HG03460 (cell line): ENCODE measurements at regions not wholly inside any gene's neighbourhood (a gene's known extent, or its start where the extent isn't known, plus 50 kb on each side); places are given as distances from the start of the nearest gene placed in this dataset.

Source experiments
- ATAC-seq: cut with Tn5 transposase; IDR thresholded peaks from one replicate; pipeline ENCODE4 v1.9.1; 2021; ENCODE audit not compliant: unreplicated experiment

DNA sequence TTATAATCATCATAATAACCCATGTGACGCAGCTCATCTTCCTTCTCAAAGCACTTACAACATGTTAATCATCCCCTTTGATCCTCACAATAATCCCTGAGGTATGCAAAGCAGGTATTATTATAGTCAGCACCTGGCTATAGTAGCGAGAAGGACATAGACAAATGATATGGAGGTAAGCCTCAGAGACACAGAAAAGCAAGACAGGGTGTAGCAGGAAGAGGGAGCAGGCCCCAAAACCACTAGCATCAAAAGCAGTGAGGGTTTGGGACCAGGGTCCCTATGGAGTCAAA, 139.2 kb upstream of the SLC30A5 start:
- no peak for ATAC-seq

DNA sequence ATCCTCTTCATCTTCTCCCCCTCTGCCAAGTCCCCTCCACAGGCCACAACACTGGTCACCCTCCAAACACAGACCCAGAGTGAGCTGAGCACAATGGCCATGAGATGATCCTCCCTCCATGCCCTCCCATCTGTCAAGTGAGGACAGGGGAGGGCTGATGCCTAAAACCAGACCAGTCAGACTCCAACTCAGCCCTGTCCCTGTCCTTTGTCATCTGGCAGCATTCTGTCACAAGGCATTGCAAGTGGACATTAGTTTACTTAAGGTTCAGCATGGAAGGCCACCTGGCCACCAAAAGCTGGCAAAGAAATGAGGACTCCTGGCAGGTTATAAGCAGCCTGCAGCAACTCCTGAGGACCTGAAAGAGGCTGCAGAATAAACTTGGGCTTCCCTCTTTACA, 136.2 kb upstream of the SLC30A5 start:
- no peak for ATAC-seq

DNA sequence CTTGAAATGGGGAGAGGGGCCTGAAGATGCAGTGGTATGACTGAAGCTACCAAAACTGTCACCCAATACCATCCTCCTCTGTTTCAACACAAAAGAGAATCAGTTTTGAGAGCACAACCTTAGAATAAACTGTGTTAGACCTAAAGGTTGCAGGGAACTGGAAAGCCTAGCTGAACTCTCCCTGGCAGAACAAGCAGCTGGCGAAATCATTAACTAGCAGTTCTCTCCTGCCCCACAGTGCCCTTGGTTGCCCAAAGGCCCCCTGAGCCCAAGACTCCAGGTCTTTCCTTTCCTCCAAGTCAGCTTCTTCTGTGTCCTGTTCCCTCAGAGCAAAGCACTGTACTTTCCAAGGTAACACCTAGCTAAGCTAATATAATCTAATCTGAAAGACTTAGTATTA, 135.4 kb upstream of the SLC30A5 start:
- ATAC-seq = no peak

DNA sequence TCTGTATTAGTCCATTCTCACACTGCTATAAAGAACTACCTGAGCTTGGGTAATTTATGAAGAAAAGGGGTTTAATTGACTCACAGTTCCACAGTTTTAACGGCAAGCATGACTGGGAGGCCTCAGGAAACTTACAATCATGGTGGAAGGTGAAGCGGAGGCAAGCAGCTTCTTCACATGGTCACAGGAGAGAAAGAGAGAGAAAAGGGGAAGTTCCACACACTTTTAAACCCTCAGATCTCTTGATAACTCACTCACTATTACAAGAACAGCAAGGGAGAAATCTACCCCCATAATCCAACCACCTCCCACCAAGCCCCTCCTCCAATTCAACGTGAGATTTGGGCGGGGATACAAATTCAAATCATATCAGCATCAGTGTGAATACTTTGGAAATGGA, 133.4 kb upstream of the SLC30A5 start:
- no peak for ATAC-seq

DNA sequence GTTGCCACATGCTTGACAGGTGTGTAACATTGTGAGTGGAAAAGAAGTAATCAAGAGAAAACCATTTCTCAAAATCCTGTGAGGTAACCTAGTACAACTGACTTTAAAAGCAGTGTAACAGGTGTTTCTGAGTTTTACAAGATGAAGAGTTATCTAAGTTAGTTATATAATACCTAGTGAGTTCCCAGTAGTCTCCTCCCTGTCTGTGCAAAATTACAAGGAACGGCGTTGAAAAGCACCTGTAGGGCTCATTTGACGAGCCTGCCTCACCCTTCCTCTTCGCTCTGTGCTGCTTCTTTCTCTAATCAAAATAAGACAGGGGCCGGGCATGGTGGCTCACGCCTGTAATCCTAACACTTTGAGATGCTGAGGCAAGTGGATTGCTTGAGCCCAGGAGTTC, 132.9 kb upstream of the SLC30A5 start:
- no peak for ATAC-seq

DNA sequence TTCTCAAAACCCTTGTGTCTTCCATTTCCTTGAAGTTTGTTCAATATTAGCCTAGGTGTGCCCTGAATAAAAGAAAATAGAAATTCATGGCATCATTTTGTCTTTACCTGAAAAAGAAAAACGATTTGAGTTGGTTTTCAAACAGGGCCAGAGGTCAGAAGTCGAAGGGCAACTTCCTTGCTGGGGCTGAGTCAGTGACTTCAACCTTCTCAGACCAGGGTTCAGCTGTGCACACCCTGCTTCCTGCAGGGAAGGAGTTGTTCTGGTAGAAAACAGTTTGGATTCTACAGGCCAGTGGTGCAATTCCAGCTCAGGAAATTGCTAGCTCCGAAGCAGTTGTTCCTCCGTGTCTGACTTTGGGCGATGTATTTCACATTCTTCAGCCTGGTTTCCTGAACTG, 132.1 kb upstream of the SLC30A5 start:
- ATAC-seq = no peak

DNA sequence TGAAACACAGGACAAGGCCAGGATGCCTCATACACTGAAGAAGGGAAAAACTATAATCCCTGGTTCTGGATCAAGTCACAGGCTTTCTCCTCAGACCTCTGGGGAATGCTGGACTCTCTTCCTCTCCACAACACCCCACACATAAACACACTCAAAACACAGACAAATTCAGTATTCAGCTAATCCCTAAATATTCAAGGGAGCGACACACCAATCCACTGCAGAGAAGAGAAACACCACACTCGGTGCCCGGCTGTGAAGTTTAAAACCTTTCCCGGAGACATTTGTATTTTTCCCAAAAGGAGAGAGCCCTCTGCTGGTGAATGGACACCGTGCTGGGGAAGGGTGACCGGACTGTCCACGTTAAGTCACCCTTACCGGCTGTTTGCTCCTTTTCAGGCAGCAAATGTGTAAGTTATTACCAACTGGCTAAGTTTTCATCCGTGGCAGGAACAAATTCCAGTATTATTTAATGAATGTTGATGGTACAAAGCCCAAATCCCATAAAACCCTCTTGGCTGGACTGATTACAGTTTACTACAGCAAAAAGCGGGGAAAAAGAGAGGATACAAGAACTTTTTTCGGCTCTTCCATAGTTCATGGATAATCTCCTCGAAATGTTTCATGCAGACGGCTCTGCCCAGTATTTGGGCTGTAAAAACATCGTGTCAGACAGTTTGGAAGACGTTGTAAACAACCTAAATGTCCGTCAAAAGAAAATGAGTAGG, 130.9 kb upstream of the SLC30A5 start:
- ATAC-seq = no peak

DNA sequence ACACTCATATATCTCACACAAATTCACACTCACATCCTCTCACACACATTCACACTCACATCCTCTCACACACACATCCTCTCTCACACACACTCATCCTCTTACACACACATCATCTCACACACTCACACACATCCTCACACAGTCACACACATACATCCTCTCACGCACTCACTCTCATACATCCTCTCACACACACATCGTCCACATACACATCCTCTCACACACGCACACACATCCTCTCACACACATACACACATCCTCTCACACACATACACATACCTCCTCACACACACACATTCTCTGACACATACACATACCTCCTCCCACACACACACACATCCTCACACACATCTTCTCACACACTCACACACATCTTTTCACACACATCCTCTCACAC, 129.1 kb upstream of the SLC30A5 start:
- no peak for ATAC-seq

DNA sequence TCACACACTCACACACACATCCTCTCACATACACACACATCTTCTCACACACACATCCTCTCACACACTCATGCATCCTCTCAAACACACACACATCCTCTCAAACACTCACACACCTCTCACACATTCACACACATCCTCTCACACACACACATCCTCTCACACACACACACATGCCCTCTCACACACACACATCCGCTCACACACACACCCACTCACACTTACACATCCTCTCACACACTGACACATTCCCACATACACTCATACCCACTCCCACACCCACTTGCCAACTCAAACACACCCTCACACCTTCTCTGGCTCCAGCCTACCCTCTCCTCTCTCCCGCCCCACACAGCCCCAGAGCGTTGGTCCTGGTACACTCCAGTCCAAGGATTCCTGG, 127.9 kb upstream of the SLC30A5 start:
- no peak for ATAC-seq

DNA sequence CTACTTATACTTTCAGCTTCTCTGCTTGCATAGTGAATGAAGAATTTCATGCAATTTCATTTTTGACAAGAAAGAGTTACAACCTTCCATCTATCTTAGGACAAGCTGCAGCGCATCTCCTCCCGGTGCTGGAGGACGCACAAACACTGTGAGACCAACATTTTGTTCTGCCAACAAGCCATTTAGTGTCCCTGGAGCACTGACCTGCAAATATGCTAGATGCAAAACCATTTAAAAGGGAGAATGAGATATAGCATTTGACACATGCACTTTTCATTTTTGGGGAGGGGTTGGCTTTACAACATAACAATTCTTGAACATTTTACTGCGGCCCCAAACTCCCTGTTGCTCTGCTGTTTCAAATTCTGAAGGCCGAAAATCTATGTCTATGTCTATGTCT, 127.2 kb upstream of the SLC30A5 start:
- no peak for ATAC-seq

DNA sequence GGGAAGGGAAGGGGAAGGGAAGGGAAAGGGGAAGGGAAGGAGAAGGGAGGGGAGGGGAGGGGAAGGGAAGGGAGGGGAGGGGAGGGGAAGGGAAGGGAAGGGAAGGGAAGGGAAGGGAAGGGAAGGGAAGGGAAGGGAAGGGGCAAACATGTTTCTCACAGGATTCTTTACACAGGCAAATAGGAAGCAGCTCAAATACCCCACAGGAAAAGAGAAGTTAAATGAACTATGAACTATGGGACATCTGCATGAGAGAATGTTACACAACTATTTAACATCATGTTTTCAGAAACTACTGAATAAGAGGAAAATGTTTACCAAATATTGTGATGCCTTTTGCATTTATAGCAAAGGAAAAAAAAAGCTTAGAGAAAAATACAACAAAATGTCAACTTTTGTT, 125.4 kb upstream of the SLC30A5 start:
- ATAC-seq = no peak

DNA sequence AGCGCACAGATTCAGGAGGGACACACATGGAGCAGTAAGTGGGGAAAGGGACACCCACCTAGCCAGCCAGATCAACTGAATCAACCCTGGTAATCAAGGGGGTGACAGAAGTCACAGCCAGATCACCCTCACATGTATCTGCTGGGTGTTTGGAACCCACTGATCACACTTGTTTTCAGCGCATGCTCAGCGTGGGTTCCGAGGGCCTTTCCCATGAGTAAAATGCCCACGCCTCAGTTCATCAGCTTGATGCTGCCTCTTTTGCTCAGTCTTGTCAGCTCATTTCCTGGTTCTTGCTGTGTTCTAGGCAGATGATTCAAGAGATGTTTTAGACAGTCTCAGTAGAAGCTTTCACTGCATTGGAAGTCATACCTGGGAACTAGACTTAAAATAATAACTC, 123.2 kb upstream of the SLC30A5 start:
- ATAC-seq = no peak

DNA sequence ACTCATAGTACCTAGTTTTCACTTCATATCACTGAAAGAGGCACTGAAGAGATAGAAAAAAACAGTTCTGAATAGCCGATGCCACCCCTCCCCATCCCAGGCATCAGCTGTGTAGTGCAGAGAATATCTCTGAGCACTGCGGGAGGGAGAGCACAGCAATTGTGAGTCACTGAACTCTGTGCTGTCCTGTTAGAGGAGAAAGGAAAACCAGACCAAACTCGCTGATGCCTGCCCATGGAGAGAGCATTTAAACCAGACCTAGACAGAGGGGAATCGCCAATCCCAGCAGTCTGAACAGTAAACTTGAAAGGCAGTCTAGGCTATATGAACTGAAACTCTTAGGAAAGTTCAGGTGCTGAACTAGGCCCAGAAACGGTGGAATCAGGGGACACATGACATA, 120.1 kb upstream of the SLC30A5 start:
- ATAC-seq = no peak

DNA sequence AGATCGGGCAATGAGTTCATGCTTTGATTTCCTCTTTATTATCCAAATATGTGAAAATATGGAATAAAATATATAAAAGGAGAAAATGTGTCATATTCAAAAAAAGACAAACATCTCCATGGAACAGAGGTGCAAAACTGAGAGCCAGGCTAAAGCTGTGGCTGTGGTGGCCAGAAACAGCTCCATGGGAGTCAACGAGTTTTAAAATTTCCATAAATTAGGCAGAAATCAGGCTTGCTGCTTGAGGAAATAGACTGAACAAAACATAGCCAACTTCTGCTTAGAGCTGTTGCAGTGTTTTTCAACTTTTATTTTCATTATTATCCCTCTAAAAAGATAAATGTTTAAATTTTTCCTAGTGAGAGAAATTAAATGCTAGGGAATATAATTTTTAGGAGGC, 110.8 kb upstream of the SLC30A5 start:
- no peak for ATAC-seq

DNA sequence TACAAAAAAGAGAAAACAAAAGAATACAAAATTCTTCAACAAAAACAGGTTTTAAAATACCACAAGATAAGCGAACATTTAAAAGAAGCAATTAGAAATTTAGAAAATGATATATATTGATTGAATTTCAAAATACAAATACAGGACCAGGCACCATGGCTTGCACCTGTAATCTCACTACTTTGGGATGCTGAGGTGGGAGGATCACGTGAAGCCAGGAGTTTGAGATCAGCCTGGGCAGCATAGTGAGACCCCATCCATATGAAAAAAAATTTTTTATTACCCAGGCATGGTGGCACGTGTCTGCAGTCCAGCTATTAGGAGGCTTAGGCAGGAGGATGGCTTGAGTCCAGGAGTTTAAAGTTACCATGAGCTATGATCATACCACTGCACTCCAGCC, 109.9 kb upstream of the SLC30A5 start:
- no peak for ATAC-seq

DNA sequence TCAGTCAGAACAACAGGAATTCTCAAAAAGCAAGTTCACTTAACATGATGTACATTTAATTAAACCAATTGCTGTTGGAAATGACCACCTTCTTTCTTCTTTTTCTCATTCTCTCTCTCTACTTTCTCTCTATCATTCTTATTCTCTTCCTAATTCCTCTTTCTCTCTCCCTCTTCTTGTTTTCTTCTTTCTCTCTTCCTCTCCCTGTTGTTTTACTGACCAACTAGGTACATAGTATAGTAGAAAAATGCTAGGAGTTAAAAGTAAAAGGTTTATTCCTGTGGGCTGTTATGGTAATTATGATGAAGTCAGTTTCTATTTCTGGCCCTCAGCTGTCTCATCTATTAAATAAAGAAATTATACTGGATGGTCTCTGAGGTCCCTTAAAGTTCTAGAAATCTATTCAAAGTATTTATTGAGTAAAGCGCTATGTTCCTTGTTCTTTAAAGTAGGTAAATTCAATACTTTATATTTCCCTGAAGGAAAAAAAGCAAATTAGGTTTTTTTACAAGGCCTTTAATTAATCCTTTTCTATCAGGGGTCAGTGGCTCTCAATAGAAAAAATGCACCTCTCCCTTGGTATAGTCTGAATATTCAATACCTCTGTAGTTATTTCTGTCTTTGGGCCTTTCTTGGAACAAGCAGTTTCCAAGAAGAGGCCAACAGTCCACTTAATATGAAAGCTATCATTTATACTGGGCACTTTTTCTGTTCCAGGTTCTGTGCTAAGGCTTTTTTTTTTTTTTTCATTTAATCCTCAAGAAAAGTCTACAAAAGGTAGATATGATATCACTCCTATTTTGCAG, 102.3 kb upstream of the SLC30A5 start:
- ATAC-seq = no peak

DNA sequence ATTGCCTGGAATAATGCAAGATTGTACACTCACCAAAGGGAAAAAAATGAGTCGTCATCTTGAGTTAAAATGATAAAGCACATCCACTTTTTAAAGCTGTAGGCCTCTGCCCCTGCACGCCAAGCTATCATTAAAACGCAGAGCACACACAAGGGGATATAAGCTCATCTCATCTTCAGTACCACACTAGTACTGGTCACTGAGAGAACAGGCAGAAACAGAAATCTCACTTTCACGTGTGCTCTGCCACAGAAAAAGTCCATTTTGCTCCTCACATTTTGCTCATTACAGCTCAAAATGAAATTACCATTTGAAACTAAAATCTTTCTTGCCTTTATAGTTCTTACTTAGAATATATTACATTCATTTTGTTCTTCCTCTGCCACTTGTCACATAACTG, 99.2 kb upstream of the SLC30A5 start:
- no peak for ATAC-seq

DNA sequence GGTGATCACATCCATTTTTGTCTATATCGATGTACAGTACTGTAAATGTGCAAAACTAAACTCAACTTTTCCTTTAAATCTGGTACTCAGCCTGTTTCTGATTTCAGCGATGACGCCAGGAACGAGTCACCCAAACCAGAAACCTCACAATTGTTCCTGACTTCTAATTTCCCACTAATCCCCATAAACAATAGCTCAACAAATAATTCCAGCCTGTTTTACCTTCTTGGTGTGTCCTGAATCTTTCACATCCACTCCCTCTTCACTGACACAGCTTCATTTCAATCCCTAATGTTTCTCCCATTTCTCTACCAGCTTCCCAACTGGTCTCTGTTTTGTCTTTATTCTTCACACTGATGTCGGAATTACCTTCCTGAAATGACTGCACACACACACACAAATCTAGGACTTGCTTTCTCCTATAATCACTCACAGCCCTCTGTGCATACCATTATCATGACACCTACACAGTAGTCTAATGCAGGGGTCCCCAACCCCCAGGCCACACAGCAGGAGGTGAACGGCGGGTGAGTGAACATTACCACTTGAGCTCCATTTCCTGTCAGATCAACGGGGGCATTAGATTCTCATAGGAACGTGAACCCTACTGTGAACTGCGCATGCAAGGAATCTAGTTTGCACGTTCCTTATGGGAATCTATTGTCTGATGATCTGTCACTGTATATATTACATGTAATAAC, 97.8 kb upstream of the SLC30A5 start:
- no peak for ATAC-seq

DNA sequence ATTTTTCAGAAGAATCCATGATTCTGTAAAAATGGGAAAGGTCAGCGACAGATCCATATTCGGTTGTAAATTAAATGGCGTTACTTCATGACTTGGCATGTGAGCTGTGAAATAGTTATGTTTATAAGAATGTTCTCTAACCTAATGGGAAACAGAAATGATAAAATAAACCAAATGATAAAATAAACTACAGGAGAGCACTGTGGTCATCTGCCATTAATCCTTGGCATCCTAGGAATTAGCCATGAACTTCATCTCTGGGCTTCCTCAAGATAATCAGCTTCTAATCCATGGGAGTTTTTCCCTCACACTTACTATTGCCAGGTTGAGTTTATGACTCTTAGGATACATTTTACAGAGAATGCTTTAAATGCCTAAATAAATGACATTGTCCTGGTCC, 94.6 kb upstream of the SLC30A5 start:
- no peak for ATAC-seq

DNA sequence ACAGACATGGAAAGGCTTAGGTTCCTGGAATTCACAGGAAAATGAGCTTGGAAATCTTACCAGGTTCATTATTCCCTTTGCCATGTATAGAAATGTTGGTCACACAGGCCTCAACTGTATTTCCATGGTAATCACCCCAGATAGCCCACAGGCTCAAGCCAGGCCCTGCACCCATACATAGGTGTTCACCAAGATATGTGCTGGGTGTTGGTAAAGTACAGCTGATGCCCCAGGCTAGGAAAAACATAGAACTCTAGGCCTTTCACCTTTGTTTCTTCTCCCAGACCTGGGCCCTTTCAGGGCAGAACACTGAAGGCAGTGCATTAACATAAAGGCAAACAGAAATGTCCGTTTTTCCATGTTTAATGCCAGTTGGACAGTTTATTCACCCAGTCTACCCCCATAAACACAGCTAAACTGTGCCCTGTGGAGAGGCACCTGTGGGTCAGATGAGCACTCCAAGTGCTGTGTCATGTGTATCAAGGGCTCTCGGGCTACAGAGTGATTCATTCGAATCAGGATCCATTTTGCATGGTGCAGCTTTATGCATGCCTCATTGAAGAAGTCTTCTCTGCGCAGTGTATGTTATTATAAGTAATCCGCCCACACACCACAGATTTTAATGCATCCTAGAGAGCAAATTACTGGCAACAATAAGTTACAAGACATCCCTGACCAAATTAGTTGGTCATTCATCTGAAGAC, 93.4 kb upstream of the SLC30A5 start:
- ATAC-seq = no peak

DNA sequence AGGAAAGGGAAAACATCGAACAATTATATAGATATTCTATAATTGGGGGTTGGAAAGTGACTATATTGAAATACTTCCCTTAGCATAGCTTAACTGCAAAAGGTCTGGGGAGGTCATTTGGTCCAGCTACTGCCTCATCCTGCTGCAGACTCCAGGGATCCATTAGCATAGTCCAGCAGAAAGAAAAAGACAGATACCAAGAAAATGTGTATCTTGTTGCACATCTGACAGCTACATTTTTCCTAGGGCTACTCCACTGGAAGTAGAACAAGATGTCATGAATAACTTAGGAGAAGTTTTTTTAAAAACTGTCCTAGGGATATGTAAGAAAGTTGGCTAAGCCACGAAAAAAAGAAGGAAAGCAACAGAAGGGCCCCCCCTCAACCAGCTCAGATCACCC, 92.9 kb upstream of the SLC30A5 start:
- ATAC-seq = no peak

DNA sequence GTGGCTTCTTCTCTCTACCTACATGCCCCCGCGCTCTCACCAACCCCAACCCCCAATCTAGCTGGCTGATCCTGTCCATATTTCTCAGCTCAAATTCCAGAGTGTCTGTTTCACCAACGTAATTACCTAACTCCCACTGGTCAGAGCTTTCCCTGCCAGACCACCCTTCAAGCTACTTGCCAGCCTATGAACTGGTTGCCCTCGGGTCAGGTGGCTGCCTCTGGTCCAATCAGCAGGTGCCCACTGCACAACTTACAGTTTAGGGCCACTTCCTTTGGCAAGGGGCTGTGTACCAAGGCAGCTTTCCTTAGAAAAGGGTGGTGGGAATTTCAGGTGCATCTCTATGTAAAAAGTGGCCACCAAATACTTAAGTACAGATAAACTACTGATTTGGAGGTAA, 92.2 kb upstream of the SLC30A5 start:
- ATAC-seq = no peak
